ENCODE measurements at regions not wholly inside any gene's neighbourhood (a gene's known extent, or its start where the extent isn't known, plus 50 kb on each side); places are given as distances from the start of the nearest gene placed in this dataset.

GRCh38 chr18:42179542-42180121 is 224.6 kb downstream of the PIK3C3 start:
- TF ChIP-seq POLR2A (IDR thresholded peaks at IDR 0.05) (no peak), CTCF (IDR thresholded peaks at IDR 0.05) (no peak)
